ENCODE measurements at regions not wholly inside any gene's neighbourhood (a gene's known extent, or its start where the extent isn't known, plus 50 kb on each side); places are given as distances from the start of the nearest gene placed in this dataset.

DNA sequence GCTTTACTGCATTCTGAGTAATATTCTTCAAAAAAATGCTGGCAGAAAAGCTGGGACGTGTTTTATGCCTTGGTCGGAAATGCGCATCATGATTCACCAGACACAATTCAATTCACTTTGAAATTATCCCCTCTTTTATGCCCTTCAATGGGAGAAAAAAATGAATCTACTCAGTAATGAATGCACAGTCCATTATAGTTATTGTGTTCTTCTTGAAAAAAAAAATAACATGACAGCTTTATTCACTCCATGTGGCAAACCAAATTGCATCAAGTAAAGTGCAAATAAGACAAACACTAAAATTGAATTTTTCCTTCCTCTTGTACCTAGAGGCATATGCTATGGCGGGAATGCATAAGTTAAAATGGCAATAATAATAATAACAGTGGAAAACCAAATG is 159.4 kb upstream of the IFNG-AS1 start:
- in situ Hi-C loops (cut with MboI; ENCODE audit: low sequenced_read_pairs): no loop called here

DNA sequence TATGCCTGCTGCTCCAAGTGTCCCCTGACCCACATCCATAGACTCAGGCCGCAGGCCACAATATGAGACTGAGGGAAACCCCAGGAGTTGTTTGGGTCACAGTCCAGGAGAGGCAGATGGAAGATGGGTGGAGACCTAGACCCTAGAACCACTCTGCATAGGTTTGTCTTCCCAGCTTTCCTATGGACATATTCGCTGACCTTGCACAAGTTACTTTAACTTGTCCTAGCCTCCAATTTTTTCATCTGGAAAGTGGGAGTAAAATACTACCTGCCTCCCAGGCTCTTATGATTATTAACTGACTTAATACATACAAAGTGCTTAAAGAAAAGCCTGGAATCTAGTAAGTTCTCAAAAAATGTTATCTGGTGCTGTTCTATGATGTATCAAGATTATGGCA is 157.1 kb upstream of the IFNG-AS1 start:
- in situ Hi-C loops (cut with MboI; ENCODE audit: low sequenced_read_pairs): no loop called here

DNA sequence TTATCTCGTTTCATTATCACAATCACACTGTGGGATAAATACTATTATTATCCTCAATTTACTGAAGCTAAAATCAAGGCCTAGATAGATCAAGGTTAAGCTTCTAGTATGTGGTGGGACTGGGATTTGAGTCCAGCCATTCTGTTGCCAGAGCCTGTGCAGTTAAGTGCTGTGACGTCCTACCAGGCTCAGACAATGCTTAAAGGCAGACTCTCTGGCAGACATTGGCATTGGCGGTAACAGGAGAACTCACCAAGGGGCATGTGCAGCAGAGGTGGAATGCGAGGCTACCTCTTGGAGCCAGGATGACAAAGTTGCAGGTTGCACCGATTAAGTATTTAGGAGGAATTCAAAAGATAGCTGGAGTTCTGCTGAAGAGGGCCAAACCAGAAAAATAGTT is 155.6 kb upstream of the IFNG-AS1 start:
- in situ Hi-C loops (cut with MboI; ENCODE audit: low sequenced_read_pairs): no loop called here

DNA sequence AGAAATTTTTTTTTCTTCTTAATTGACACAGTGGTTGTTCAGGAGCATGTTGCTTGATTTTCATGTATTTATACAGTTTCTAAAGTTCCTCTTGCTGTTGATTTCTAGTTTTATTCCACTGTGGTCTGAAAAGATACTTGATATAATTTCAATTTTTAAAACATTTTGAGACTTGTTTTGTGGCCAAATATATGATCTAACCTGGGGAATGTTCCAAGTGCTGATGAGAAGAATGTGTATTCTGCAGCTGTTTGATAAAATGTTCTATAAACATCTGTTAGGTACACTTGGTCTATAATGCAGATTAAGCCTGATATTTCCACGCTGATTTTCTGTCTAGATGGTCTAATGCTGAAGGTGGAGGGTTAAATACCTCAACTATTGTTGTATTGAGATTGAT is 151.4 kb upstream of the IFNG-AS1 start:
- in situ Hi-C loops (cut with MboI; ENCODE audit: low sequenced_read_pairs): no loop called here

DNA sequence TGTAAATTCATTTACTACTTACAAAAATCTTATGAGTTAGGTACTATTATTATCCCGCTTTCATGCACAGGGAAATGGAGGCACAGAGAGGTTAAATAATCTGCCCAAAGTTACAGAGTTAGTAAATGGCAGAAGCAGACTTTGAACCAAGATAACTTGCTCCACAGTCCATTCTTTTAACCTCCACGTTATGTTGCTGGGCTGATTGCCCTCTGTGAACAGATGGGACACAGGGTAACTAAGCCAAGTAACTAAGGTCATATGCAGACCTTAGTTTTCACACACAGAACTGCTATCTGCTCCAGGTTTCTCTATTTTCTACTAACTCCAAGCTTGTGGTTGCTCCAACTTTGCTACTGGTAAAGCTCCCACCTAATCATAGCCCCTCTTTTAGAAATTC is 147.1 kb upstream of the IFNG-AS1 start:
- in situ Hi-C loops (cut with MboI; ENCODE audit: low sequenced_read_pairs): no loop called here

DNA sequence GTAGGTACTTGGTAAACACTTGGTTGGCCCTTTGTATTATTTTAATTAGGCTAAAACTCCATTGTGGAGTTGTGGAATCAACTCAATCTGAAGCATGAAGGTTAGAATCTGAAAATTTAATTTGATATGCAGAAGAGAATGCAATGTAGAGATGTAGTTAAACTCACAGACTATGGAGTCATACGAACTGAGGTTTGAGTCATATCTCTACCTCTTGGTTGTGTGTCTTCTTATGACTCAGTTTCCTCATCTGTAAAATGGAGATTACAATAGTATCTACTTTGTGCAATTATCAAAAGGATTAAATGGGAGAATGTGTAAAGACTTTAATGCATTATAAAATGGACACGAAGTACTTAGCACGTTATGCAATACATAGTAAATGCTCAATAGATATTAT is 146.0 kb upstream of the IFNG-AS1 start:
- in situ Hi-C loops (cut with MboI; ENCODE audit: low sequenced_read_pairs): no loop called here

DNA sequence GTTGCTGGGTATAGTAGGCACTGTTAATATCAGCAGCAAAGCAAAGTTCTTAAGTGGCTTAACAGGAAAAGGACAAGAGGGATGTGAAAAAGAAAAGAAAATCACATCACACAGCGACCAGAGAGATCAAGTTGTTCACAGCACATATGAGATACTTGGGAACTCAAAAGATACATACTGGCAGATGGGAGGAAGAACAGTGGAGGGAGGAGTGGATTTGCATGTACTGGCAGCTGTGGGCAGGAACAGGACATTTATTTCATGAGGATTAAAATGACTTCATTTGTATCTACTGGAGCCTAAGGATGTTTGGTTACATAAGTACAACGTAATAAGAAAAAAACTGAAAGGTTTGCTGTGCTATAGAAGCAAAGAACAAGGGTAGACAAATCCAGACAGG is 136.5 kb upstream of the IFNG-AS1 start:
- in situ Hi-C loops (cut with MboI; ENCODE audit: low sequenced_read_pairs): no loop called here

DNA sequence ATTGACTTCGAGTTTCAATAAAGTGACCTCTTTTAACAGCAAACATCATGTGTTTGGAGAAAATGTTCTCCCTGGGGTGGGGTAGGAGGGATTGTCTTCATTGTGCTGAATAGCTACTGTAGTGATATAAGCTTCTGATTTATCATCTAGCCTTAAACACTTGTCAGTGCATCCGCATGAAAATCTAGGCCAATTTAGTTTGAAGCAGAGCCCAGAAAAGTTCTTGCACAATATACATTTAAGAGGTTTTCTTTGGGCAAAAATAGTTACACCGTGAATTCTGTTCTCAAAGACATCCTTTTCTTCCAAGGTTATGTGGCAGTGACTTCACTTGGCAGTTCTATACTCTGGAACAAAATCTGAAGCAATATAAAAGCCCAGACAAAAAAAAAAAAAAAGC is 136.0 kb upstream of the IFNG-AS1 start:
- in situ Hi-C loops (cut with MboI; ENCODE audit: low sequenced_read_pairs): no loop called here

DNA sequence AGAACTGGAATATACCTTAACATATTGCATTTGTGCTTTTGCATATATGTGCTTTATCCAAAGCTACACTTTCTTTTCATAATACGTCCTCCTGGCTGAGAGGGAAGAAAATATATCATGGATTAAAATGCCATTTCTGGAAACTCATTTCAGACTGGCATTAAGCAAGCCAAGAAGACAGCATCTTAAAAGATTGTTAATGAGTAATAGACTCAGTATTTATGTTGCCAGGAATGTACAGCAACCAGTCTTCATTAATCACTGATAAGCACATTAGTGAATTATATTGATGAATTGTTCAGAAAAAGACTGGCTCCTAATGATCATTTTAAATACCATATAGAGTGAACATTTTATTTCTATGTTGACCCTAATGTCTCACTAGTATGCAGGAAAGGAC is 134.9 kb upstream of the IFNG-AS1 start:
- in situ Hi-C loops (cut with MboI; ENCODE audit: low sequenced_read_pairs): no loop called here

DNA sequence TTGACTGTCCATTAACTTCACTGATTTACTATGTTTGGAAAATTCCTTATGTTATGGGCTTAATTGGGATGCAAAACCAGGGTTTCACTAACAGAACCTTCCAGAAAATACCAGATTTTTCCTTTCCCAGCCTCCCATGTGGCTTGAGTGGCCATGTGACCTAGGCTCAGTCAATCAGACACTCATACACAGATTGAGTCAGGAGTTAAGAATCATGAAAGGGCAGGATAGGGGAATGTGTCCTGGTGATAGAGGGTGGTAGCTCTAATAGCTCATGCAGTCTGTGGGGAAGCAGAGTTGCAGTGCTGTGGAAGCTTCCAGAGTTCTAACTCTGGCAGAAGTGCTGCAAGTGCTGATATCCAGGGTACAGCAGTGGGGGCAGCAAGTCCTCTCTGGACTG is 134.1 kb upstream of the IFNG-AS1 start:
- in situ Hi-C loops (cut with MboI; ENCODE audit: low sequenced_read_pairs): no loop called here

DNA sequence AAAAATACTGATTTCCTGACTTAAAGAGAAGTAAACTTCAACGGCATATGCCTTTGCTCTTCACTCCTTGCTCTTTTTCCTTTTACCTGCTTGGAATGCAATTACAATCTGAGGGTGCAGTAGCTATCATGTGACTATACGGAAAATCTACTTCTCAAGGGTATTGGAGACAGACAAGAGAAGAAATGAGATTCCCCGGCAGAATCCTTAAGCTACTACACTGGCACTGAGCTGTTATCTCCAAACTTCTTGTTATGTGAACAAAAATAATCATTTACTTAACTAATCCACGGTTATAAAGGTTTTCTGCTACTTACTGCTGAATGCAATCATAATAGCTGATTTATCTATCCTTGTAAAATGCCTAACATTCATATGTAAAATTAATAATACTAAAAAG is 118.0 kb upstream of the IFNG-AS1 start:
- in situ Hi-C loops (cut with MboI; ENCODE audit: low sequenced_read_pairs): no loop called here

DNA sequence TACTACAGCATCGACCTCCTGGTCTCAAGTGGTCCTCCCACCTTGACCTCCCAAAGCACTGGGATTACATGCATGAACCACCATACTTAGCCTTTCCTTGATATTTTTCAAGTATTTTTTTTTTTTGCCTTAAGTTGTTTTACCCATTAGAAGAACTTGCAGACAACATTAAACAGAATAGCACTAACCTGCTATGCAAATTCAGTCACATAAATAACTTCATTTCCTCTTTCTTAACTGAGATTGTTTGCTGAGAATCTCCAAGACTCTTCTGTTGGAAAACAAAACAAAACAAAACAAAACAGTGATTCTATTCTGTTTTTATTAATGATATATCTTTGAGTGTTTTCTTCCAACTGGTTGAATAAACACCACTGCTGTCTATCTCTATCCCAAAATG is 115.9 kb upstream of the IFNG-AS1 start:
- in situ Hi-C loops (cut with MboI; ENCODE audit: low sequenced_read_pairs): no loop called here

DNA sequence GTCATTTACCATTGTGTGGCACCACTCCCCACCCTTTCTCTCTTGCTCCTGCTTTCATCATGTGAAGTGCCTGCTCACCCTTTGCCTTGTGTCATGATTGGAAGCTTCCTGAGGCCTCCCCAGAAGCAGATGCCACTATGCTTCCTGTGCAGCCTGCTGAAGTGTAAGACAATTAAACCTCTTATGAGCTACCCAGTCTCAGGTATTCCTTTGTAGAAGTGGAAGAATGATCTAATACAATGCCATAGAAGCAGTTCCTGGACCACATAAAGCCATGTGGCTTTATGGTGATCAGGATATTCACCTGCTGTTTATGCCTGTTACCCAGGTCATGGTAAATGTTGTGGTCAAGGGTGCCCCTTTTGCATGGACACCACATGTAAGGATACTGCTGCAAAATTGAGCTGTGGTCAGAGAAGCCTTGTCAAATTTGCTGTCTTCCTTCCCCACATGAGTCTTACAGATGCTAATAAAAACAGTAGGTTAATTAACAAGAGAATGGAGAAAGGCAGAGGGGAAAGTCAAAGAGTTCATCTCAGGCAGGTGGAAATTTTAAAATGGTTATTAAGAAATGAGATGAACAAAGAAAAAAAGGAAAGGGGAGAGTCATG is 112.8 kb upstream of the IFNG-AS1 start:
- in situ Hi-C loops (cut with MboI; ENCODE audit: low sequenced_read_pairs): no loop called here

DNA sequence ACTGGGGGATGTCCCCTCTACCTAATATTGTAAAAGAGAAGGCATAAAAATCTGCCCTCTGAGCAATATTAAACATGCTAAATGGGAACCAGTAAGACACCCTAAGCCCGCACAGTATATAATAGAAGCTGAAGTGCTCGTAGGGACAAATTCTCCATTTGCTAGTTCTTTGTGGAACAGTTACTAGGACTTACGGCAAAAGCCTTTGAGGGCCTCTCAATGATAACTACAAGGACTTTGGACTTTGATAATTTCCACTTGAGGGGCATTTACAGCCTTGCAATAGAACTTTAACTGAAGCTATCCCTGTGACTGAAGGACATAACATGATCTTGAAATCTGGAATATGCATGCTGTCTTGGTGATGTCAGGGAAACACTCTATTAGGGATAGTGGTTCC is 111.5 kb upstream of the IFNG-AS1 start:
- in situ Hi-C loops (cut with MboI; ENCODE audit: low sequenced_read_pairs): no loop called here

DNA sequence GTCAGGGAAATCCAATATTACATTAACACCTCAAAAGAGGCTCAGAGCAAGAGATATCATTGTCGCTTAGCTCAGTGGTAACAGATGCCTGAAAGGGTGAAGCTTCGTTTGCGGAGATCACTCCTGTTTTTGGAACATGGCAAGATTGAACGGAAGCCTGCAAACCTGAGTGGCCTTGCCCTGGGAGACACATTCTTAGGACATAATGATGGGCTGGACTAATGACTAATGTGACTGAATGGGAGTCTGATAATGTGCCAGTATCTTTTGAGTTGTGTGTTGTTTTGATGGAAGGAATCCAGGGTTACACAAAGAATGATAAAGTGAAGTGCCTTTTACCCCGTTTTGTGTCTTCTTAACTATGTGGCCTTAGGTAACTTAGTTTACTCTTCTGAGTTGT is 109.3 kb upstream of the IFNG-AS1 start:
- in situ Hi-C loops (cut with MboI; ENCODE audit: low sequenced_read_pairs): no loop called here

DNA sequence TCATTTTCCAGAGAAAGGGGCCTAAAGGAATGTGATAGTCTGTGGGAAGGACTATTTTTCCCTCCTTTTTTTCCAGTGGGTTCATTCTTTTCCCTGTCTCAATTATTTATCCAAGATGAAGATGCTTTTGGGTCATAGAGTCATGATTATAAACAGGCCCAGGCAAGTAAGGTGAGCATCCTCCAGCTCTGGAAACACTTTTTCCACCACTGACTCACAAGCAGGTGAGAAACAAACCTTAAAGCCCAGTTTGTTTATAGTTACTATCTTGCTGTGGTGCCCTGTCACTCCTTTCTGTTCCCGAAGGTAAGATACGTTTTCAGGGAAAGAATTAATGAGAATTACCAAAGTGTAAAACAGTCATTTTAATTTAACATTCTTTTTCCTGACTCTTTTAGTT is 107.7 kb upstream of the IFNG-AS1 start:
- in situ Hi-C loops (cut with MboI; ENCODE audit: low sequenced_read_pairs): no loop called here

DNA sequence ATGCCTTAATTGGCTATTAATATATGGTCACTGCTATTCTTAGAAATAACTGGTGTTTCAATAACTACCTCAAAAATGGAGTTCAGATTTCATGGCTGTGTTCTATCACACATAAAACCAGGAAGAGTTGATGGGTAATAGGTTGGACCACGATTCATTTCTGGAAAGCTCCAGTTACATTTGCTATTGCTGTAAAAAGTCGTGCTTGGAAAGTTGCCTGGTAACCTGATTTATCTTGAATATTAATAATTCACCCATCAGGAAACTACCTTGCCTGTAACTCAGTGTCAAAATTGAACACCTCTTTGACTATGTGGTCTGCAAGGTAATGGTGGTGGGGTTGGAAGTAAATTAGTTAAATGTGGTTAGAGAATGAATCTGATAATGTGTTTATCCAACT is 104.7 kb upstream of the IFNG-AS1 start:
- in situ Hi-C loops (cut with MboI; ENCODE audit: low sequenced_read_pairs): no loop called here

DNA sequence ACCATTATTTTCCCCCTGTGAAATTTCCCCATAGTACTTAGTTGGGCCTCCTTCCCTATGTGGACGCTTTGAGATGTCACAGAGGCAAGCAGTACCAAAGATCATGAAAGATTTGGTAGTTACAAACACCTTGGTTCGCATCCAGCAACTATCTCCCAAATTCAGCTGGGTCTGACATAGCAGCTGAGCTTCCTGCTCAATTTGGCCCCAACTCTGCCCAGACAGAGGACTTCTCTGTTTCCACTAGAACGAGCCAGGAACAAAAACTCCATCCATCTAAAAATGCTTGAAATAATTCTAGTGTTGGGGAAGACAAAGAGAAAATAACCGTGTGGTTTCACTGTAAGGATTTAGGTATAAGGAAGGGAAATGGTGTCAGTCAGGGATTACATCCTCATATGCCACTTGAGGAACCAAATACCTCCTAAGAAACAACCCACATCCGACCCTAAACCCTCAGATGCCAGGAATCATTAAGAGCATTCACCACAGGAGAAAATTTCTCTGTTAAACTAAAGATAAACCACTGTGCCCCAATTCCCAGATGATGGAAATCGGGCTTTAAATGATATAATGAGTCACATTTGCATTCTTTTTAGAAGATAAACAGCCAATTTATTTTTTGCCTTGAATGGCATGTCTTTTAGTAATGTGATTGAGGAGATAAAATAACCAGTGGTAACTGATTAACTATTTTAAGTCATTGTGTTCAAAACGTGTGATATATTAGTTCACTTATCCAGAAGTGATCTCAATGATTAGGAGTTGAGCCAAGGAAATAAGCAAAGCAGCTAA is 103.7 kb upstream of the IFNG-AS1 start:
- in situ Hi-C loops (cut with MboI; ENCODE audit: low sequenced_read_pairs): no loop called here

DNA sequence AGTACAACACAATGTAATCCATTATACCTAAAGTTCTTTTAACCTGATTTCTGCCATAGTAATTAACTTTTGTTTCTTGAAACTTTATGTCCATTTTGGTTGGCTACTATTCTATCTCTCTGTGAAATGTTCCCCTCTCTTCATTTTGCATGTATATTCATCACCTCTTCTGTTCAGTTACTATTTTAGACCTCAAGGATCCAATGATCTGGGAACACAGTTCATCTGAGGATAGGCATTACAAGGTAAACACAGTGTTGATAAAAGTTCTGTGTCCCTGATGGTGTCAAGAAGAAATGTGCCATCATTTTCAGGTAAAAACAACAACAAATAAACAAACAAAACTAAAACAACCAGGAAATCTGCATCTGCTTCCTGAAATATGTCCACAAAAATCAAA is 102.2 kb upstream of the IFNG-AS1 start:
- in situ Hi-C loops (cut with MboI; ENCODE audit: low sequenced_read_pairs): no loop called here

DNA sequence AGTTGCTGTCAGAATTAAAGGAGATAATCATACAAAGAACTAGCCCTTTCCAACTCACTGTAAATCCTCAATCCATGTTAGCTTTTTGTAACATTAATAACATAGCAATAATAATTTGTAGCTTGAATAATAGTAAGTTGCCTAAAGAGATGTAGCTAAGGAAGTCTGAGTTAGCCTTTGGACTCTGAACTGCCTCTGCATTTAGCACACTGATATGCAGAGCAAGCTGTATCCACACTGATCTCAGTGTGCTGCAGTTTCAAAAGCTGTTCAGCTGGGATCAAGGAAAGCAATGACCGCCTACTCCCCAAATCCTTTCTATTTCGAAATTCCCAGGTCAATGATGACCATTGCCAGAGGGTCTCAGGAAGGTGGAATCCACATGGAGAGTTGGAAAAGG is 99.3 kb upstream of the IFNG-AS1 start:
- in situ Hi-C loops (cut with MboI; ENCODE audit: low sequenced_read_pairs): no loop called here

DNA sequence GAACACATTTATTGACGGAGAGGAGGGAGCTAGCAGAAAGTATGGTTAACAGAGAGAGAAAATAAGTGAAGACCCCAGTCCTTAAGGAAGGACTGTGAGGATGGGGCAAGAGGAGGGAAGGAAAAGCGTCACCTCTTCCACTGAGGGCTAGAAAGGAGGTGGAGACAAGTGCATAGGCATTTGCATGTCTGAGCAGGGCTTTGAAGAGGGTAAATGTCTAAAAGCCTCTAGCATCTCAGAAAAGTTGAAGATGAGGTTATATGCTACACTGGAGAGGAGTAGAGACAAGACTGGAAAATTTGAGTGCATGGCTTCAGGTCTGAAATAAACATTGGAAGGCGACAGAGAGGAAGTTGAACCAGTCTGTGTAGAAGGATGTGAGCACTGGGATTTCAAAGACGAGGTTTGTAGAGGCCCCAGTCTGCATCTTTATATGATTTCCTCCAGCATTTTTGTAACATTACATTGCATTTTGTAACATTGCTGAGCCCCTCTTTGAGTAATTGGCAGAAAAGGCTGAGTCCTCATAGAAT is 98.5 kb upstream of the IFNG-AS1 start:
- in situ Hi-C loops (cut with MboI; ENCODE audit: low sequenced_read_pairs): no loop called here

DNA sequence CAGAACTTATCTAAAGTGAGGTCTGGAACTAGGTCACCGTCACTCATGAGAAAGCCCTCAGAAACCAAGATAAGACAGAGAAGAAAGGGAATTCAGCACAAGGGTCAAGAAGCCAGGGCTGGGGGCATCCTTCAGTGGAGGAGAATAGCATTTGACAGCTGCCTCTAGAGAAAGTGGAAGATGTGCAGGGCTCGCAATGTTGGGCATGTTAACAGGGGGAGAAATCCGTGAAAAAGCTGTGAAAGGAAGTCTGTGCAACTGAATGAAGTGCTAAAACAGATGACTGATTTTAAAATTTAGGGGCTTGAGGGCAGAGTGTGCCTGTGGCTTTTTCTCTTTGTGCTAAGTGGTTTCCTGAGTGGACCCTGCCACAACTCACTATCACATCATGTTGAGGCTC is 97.7 kb upstream of the IFNG-AS1 start:
- in situ Hi-C loops (cut with MboI; ENCODE audit: low sequenced_read_pairs): no loop called here

Data from HL-60/S4 (cell line).